ENCODE measurements at regions not wholly inside any gene's neighbourhood (a gene's known extent, or its start where the extent isn't known, plus 50 kb on each side); places are given as distances from the start of the nearest gene placed in this dataset.

GRCh38 chr5:82865625-82866024 is 211.6 kb downstream of the TMEM167A start:
- TF ChIP-seq, protein P1, sequence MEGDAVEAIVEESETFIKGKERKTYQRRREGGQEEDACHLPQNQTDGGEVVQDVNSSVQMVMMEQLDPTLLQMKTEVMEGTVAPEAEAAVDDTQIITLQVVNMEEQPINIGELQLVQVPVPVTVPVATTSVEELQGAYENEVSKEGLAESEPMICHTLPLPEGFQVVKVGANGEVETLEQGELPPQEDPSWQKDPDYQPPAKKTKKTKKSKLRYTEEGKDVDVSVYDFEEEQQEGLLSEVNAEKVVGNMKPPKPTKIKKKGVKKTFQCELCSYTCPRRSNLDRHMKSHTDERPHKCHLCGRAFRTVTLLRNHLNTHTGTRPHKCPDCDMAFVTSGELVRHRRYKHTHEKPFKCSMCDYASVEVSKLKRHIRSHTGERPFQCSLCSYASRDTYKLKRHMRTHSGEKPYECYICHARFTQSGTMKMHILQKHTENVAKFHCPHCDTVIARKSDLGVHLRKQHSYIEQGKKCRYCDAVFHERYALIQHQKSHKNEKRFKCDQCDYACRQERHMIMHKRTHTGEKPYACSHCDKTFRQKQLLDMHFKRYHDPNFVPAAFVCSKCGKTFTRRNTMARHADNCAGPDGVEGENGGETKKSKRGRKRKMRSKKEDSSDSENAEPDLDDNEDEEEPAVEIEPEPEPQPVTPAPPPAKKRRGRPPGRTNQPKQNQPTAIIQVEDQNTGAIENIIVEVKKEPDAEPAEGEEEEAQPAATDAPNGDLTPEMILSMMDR (IDR thresholded peaks at IDR 0.05; ENCODE audit: low read depth, low read length), result no peak
- H3K4me3 ChIP-seq (ENCODE audit: low read depth, low read length), result no peak overlapping the region

- no peak overlapping the region for H3K4me3 ChIP-seq (ENCODE audit: low read depth, low read length)
- TF ChIP-seq, protein P1 (IDR thresholded peaks at IDR 0.05; ENCODE audit: low read depth, low read length), result no peak
These were observed 213.9 kb downstream of the TMEM167A start for GRCh38 chr5:82863266-82863665.

GRCh38 chr5:82862711-82863110 is 214.5 kb downstream of the TMEM167A start:
- H3K4me3 ChIP-seq (ENCODE audit: low read depth, low read length), result no peak overlapping the region
- TF ChIP-seq, protein P1 (IDR thresholded peaks at IDR 0.05; ENCODE audit: low read depth, low read length), result no peak

DNA sequence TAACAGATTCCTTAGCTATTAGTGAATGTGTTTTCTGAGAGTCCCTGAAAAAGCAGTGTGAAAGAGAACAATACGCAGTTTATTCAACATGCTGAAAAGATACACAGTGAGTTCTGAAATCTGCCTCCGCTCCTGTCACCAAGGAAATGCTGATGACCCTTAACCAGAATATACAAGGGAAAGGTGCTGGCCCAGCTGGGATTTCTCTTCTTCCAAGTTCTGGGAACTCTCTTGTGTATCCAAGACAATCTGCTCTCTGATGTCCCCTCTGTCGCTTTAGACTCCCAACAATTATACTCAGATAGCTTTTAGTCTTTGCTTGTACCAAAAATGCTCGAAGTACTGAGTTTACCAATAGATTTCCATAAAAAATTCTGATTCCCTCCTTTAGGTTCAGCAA is 214.9 kb downstream of the TMEM167A start:
- TF ChIP-seq, protein P1 (IDR thresholded peaks at IDR 0.05; ENCODE audit: low read depth, low read length), result no peak
- H3K4me3 ChIP-seq (ENCODE audit: low read depth, low read length), result no peak overlapping the region

DNA sequence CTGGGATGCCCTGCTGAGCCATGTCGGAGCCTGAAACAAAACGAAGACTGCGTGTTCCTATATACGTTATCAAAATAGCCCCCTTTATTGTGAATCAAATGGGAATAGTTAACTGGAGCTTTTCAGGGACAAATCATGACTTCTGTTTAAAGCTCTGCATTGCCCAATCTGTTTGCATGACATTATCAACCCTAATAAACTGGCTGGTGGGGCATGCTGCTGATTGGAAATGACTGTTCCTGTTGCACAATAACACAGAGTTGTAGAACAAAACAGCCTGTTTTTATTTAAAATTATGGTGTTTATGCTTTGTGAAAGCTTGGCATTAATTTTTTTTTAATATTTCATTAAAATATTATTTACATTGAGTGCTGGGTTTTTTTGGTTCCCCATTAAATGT is 215.5 kb downstream of the TMEM167A start:
- H3K4me3 ChIP-seq (ENCODE audit: low read depth, low read length), result no peak overlapping the region
- TF ChIP-seq, protein P1 (IDR thresholded peaks at IDR 0.05; ENCODE audit: low read depth, low read length), result no peak

DNA sequence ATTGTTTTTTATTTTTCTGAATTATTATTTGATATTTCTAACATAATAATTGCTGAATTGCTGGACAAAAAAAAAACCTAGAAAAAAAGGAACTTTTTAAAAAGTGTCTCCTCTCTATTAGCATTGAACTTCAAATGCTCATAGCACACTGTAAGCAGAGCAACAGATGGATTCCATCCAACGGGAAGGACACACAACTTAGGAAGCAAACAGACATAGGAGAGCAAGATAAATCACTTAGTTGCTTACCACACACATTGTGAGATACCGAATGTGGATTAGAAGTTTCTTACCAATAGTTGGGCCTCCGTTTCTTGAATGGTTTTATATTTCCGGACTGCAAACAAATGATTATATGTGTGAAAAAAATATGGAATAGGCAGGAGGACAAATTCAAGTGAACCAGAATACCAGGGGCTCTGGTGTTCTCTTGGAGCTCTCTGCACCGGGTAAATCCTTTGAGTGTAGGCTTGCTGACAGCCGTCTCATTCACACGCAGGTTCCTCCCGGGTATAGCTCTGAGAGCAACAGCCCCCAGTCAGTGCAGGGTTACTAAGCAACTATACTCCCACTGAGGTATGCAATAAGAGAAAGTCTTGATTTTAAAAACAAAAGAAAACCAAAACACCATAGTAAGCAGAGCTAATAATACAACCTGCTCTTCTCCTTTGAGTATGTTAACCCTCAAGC is 217.6 kb downstream of the TMEM167A start:
- no peak overlapping the region for H3K4me3 ChIP-seq (ENCODE audit: low read depth, low read length)
- TF ChIP-seq, protein P1 (IDR thresholded peaks at IDR 0.05; ENCODE audit: low read depth, low read length), result no peak

GRCh38 chr5:82858151-82859025 is 218.8 kb downstream of the TMEM167A start:
- TF ChIP-seq, protein P1 (IDR thresholded peaks at IDR 0.05; ENCODE audit: low read depth, low read length), result no peak
- no peak overlapping the region for H3K4me3 ChIP-seq (ENCODE audit: low read depth, low read length)
